GM23338 (cell line): ENCODE measurements at regions not wholly inside any gene's neighbourhood (a gene's known extent, or its start where the extent isn't known, plus 50 kb on each side); places are given as distances from the start of the nearest gene placed in this dataset.

Experiments
- EZH2 ChIP-seq: fragments of 200-600 bp; sonication (generic); IDR thresholded peaks from one replicate; pipeline ENCODE4 v1.8.0; 2017; ENCODE audit warnings: antibody characterized with exemption, mild to moderate bottlenecking, low read depth; ENCODE audit not compliant: unreplicated experiment
- EZH2phosphoT487 ChIP-seq: fragments of 200-600 bp; sonication (generic); IDR thresholded peaks from one replicate; pipeline ENCODE4 v1.8.1; 2018; ENCODE audit warnings: antibody characterized with exemption; ENCODE audit not compliant: unreplicated experiment
- STAT1 ChIP-seq: IDR thresholded peaks from one replicate; pipeline ENCODE4 v1.6.1; 2016; ENCODE audit warnings: antibody characterized with exemption; ENCODE audit not compliant: unreplicated experiment
- ZNF114 ChIP-seq: fragments of 250-450 bp; sonication (Bioruptor Pico); IDR thresholded peaks from 2 replicates; pipeline ENCODE4 v1.5.0; 2020; ENCODE audit warnings: mild to moderate bottlenecking, moderate library complexity
- ZNF331 ChIP-seq: fragments of 250-450 bp; sonication (Bioruptor Pico); IDR thresholded peaks from 2 replicates; pipeline ENCODE4 v1.5.0; 2020; ENCODE audit warnings: low read depth, mild to moderate bottlenecking, moderate library complexity
- TF ChIP-seq, protein P1 (sequence below), 2 experiments: fragments of 200-600 bp in 1 of 2; sonication (generic) in 1 of 2; conservative IDR thresholded peaks; 2 replicates each; pipeline versions ENCODE4 v1.5.1 to v1.6.1; 2016 to 2017; ENCODE audit warnings: antibody characterized with exemption in 2 of 2, low read depth in 2 of 2, mild to moderate bottlenecking in 2 of 2, moderate library complexity in 1 of 2

- no peak for TF ChIP-seq ZNF114
- TF ChIP-seq, protein P1, sequence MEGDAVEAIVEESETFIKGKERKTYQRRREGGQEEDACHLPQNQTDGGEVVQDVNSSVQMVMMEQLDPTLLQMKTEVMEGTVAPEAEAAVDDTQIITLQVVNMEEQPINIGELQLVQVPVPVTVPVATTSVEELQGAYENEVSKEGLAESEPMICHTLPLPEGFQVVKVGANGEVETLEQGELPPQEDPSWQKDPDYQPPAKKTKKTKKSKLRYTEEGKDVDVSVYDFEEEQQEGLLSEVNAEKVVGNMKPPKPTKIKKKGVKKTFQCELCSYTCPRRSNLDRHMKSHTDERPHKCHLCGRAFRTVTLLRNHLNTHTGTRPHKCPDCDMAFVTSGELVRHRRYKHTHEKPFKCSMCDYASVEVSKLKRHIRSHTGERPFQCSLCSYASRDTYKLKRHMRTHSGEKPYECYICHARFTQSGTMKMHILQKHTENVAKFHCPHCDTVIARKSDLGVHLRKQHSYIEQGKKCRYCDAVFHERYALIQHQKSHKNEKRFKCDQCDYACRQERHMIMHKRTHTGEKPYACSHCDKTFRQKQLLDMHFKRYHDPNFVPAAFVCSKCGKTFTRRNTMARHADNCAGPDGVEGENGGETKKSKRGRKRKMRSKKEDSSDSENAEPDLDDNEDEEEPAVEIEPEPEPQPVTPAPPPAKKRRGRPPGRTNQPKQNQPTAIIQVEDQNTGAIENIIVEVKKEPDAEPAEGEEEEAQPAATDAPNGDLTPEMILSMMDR (conservative IDR thresholded peaks at IDR 0.05; ENCODE audit: low read depth in 2 of 2), result no peak
- no peak for TF ChIP-seq ZNF331 (CRISPR knock-in tag)
- TF ChIP-seq EZH2, result no peak
- TF ChIP-seq EZH2phosphoT487, result no peak
- no peak for TF ChIP-seq STAT1
Observed at GRCh38 chr16:86852135-86852534, 273.8 kb downstream of the FOXL1 start.
